HUES48 (cell line): ENCODE measurements at regions not wholly inside any gene's neighbourhood (a gene's known extent, or its start where the extent isn't known, plus 50 kb on each side); places are given as distances from the start of the nearest gene placed in this dataset.
A peak's percentile ranks its signal among the peaks of the same experiment; 100 is the strongest.

Experiments used
- H3K27ac ChIP-seq: one replicate; pipeline ENCODE4 v1.7.0; 2013; ENCODE audit warnings: low read depth, low read length, inconsistent platforms
- H3K27me3 ChIP-seq: 2 replicates; pipeline ENCODE4 v1.6.1; 2013; ENCODE audit warnings: mild to moderate bottlenecking, low read length; ENCODE audit not compliant: control insufficient read depth, insufficient read depth
- H3K36me3 ChIP-seq: 2 replicates; pipeline ENCODE4 v1.6.1; 2013; ENCODE audit warnings: low read length; ENCODE audit not compliant: control insufficient read depth, insufficient read depth
- H3K4me1 ChIP-seq: 2 replicates; pipeline ENCODE4 v1.6.1; 2013; ENCODE audit warnings: mild to moderate bottlenecking, low read length; ENCODE audit not compliant: control insufficient read depth, insufficient read depth
- H3K4me3 ChIP-seq: 2 replicates; pipeline ENCODE4 v1.5.1; 2013; ENCODE audit warnings: mild to moderate bottlenecking, low read depth, low read length
- H3K9ac ChIP-seq: 2 replicates; pipeline ENCODE4 v1.6.1; 2013; ENCODE audit warnings: mild to moderate bottlenecking, low read depth, low read length, moderate library complexity
- H3K9me3 ChIP-seq: 2 replicates; pipeline ENCODE4 v1.6.1; 2013; ENCODE audit warnings: low read length; ENCODE audit not compliant: control insufficient read depth, insufficient read depth

DNA sequence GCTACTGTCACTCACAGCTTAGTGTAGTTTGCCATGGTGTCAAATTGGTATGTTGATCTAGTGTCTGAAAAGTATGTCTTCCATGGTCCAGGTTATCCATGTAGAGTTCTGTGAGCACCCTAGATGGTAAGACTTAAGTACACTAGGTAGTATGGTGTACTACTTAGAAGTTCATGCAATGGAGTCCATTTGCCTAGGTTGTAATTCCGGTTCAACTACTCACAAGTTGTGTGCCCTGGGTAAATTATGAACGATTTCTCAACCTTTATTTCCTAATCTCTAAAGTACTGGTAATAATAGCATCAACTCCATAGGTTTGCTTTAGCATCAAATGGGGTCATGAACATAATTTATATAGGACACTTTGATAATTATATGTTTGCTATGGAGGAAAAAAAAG lies 666.2 kb upstream of the CELF2 start:
- Histone ChIP-seq H3K27me3 (no peaks in the 10 kb centered on the region), H3K9ac (no peak overlapping the region), H3K36me3 (no peaks in the 10 kb centered on the region), H3K9me3 (no peaks in the 10 kb centered on the region), H3K4me3 (no peak overlapping the region), H3K27ac (no peak overlapping the region), H3K4me1 (peaks cover 3% of the 10 kb centered on the region; the same call in 1 of the 2 replicates)

DNA sequence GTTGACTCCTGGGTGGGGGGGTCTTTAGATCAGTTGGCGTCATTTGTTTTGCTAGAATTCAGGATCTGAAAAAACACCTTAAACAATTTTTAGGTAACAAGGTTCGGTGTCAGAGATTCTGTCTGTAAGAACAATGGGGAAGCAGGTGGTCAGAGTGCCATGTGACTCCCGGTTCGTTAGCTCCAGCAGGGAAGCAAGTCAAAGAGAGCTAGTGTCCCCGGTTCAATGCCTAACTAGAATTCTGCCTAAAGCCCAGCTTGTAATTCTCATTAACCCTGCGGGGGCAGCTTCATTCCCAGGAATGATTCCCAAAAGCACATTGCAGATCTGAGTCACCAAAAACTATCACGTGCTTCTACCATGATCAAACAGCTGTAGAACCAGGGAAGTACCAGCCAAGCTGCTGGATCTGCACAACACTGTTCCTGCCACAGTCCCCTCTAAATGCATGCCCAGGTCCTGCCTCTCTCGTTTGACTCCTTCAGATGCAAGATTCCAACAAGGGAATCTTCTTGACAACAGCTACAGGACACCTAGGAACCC lies 664.3 kb upstream of the CELF2 start:
- Histone ChIP-seq H3K27ac (no peak overlapping the region), H3K27me3 (no peaks in the 10 kb centered on the region), H3K4me1 (peaks cover 3% of the 10 kb centered on the region; the same call in 1 of the 2 replicates), H3K9me3 (no peaks in the 10 kb centered on the region), H3K4me3 (no peak overlapping the region), H3K36me3 (no peaks in the 10 kb centered on the region), H3K9ac (no peak overlapping the region)

DNA sequence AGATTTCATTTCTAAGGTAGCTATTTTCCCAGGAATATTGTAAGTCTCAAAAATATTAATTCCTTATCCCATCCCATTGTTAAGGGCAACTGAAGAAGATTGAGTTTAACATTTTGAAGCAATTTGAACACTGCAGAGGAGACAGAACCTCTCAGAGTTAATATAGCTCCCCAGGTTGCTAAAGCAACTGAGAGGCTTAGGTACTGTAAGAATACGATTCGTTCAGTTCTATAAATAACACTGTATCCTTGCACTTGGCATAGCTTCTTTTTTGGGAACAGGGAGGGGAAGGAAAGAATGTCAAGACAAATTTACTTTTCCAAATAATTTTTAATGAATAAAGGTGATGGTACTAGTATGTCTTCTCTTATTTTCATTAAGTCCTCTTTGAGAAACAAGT lies 658.4 kb upstream of the CELF2 start:
- H3K9me3 ChIP-seq: no peaks in the 10 kb centered on the region
- H3K4me3 ChIP-seq: no peak overlapping the region

DNA sequence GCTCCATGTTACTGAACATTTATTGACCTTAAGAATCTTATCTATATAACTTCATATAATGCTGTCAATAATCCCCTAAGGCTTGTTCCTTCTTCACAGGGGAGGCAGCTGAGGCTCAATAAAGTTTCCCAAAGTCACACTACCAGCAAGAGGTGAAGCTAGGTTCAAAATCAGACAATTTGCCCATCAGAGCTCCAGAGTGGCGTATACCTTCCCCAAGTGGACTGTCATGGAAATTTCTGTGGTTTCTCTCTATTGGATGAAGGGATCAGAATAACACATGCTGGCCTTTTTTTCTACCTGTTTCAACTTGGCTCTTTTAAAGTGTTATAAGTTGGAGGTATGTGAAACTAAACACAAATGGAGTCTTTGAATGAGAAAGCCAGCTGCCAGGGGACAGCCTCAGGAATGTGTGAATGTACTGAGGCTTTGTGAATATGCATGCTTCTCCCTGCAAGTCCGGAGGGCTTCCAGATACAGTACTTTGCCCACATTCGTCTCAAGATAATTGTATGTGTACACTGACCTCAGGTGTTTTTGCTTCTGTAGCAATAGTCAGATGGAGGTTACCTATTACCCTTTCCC lies 656.3 kb upstream of the CELF2 start:
- Histone ChIP-seq H3K9me3 (no peaks in the 10 kb centered on the region), H3K9ac (no peak overlapping the region), H3K36me3 (no peaks in the 10 kb centered on the region), H3K27ac (peak overlapping the region; percentile 42), H3K4me3 (peak overlapping the region; percentile 20; the same call in 1 of the 2 replicates), H3K27me3 (no peaks in the 10 kb centered on the region), H3K4me1 (peaks cover 21% of the 10 kb centered on the region)

More for the DNA sequence above, 658.4 kb upstream of the CELF2 start:
- H3K4me1 ChIP-seq: peaks cover 21% of the 10 kb centered on the region
- no peaks in the 10 kb centered on the region for H3K36me3 ChIP-seq
- no peak overlapping the region for H3K9ac ChIP-seq
- no peak overlapping the region for H3K27ac ChIP-seq
- H3K27me3 ChIP-seq: no peaks in the 10 kb centered on the region

DNA sequence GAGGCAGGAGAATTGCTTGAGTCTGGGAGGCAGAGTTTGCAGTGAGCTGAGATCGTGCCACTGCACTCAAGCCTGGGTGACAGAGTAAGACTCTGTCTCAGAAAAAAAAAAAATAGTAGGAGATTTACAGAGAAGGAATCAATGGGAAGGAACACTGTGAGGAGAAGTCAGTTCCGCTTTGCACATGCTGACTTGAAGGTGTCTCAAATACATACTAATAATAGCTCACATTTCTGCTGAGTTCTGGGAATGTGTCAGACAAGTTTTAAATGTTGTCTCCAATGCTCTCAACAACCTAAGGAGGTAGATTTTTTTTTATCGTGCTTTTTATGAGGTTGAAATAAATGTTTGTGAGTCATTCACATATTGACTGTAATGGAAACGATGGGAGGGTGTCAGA lies 654.9 kb upstream of the CELF2 start:
- H3K9ac ChIP-seq: no peak overlapping the region
- H3K36me3 ChIP-seq: no peaks in the 10 kb centered on the region
- H3K4me1 ChIP-seq: peaks cover 21% of the 10 kb centered on the region
- H3K27me3 ChIP-seq: no peaks in the 10 kb centered on the region
- no peak overlapping the region for H3K4me3 ChIP-seq
- no peak overlapping the region for H3K27ac ChIP-seq
- H3K9me3 ChIP-seq: no peaks in the 10 kb centered on the region

DNA sequence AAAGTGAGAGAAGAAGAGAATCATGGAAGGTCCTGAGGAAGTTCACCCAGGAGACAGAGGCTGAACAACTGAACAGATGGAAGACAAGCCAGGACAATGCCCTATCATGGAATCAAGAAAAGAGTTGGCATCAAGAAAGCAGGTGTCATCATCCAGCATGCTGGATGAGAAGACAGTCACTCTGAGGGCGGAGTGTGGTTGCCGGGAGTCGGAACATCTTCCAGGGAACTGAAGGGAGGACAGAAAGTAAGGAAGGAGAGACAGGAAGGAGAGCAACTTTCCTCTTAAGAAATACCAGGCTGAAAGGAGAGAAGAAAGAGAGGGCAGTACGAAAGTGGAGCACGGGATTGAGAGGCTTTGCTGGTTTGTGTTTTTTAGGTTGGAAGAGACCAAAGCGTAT lies 654.5 kb upstream of the CELF2 start:
- Histone ChIP-seq H3K36me3 (no peaks in the 10 kb centered on the region), H3K27ac (no peak overlapping the region), H3K27me3 (no peaks in the 10 kb centered on the region), H3K9ac (no peak overlapping the region), H3K9me3 (no peaks in the 10 kb centered on the region), H3K4me1 (peaks cover 21% of the 10 kb centered on the region), H3K4me3 (no peak overlapping the region)

DNA sequence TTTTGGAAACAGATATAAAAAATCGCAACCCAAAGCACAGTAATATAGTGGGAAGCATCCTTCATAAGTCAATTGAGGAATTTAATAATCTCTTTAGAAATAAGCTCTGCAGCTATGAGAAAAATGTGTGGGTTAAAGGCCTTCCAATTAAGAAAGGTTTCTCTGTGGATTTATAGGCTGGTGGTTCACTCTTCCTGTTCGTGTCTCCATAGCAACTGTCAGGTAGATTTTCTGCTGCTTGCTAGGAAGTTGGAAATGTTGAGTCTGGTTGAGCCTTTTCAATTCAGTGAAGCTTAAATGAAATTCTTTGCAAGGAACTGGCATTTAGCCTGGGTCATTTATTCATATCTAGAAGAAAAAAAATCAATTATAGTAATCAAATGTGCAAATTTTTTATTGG lies 652.8 kb upstream of the CELF2 start:
- peaks cover 21% of the 10 kb centered on the region for H3K4me1 ChIP-seq
- H3K36me3 ChIP-seq: no peaks in the 10 kb centered on the region
- no peak overlapping the region for H3K9ac ChIP-seq
- no peaks in the 10 kb centered on the region for H3K9me3 ChIP-seq
- H3K27me3 ChIP-seq: no peaks in the 10 kb centered on the region
- no peak overlapping the region for H3K27ac ChIP-seq
- H3K4me3 ChIP-seq: no peak overlapping the region

DNA sequence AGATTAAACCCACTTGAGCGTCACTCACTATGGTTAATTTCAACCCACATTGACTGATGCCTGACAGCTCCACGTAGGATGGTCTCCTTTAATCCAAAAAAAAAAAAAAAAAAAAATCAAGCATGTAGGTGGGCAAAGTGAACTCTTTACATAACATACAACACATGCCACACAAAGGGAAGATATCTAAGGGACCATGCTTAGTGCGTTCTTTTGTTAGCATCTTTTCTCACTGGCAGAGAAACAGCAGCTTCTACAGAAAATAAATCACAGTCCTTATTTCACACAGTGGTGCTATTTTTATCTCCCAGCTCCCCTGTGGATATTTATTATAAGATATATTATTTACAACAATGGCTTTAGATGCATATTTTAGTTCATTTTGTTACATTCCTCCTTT lies 652.0 kb upstream of the CELF2 start:
- Histone ChIP-seq H3K9ac (no peak overlapping the region), H3K27me3 (no peaks in the 10 kb centered on the region), H3K9me3 (no peaks in the 10 kb centered on the region)

DNA sequence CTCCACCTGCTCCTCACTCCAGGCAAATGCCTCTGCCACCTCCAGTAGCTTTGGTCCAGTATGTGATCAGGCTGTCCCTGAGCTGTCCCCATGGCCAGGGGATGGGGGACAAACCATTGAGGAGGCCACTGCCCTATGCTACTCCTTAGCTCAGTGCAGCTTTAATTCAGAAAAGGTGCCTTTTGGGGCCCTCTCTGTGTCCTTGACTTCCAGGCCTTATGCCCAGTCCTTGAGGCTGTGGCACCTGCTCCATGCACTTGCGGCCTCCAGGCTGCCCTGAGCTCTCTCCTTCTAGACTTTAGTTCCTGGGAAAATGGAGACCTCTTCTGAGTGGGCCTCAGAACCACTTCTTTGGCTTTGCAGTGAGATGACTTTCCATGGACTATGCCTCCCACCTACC lies 650.8 kb upstream of the CELF2 start:
- no peaks in the 10 kb centered on the region for H3K9me3 ChIP-seq
- no peak overlapping the region for H3K4me3 ChIP-seq
- H3K27me3 ChIP-seq: no peaks in the 10 kb centered on the region
- no peak overlapping the region for H3K27ac ChIP-seq
- H3K4me1 ChIP-seq: peaks cover 4% of the 10 kb centered on the region; the same call in 1 of the 2 replicates
- no peaks in the 10 kb centered on the region for H3K36me3 ChIP-seq
- H3K9ac ChIP-seq: no peak overlapping the region

More for the DNA sequence above, 652.0 kb upstream of the CELF2 start:
- Histone ChIP-seq H3K27ac (no peak overlapping the region), H3K4me1 (peaks cover 15% of the 10 kb centered on the region), H3K36me3 (no peaks in the 10 kb centered on the region), H3K4me3 (no peak overlapping the region)

DNA sequence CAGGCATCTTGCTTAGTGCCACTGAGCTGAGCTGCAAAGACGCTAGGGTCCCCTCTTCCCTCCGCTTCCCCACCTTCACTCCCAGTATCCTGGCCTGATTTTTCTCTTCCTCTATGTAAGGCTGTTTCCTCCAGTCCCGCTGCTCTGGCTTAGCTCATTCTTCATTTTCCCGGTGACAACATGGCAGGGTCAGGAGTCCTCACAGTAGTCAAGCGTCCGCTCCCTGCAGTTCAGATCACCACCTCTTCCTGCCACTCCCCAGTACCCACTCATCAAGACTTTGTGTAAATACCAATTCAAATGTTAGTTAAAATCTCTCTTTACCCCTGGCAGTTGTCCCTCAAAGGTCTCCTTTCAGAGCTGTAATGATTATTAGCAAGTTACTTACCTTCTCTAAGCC lies 650.4 kb upstream of the CELF2 start:
- Histone ChIP-seq H3K9me3 (no peaks in the 10 kb centered on the region), H3K36me3 (no peaks in the 10 kb centered on the region), H3K9ac (no peak overlapping the region), H3K27ac (no peak overlapping the region), H3K27me3 (no peaks in the 10 kb centered on the region), H3K4me1 (no peaks in the 10 kb centered on the region), H3K4me3 (no peak overlapping the region)

DNA sequence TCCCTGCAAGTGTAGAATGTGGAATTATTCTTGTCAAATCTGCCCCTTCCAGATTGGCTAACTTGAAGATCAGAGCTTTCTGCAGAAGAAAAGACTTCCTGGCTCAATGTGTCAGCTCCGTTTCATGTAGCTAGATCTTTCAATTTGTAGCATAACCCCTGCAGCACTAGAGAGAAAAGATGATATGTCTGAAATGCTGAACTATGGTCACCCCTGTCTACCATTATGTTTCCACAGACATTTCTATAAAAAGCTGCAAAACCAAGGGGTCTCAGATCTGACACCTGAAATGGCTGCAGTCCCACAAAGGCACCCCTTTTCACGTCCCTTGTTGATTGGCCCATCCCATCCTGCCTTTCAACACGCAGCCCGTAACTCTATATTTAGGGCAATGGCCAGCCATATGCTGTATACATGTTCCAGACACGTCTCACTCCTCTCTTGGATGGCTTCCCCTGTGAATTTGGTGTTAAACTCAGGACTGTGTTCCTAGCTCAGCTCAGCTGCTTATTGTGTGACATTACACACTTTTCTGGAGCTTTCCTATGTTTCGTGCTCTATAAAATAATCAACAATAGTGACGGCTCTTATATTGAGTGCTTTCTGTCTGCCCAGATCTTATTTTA lies 648.6 kb upstream of the CELF2 start:
- Histone ChIP-seq H3K4me1 (no peaks in the 10 kb centered on the region), H3K4me3 (no peak overlapping the region), H3K9ac (no peak overlapping the region), H3K9me3 (no peaks in the 10 kb centered on the region), H3K36me3 (no peaks in the 10 kb centered on the region), H3K27ac (no peak overlapping the region), H3K27me3 (no peaks in the 10 kb centered on the region)
